ENCODE measurements at regions not wholly inside any gene's neighbourhood (a gene's known extent, or its start where the extent isn't known, plus 50 kb on each side); places are given as distances from the start of the nearest gene placed in this dataset.
"Not testable (repeated sequence)": the region's sequence is repeated elsewhere in the genome, so short reads cannot be mapped to it uniquely, and the experiment has no call there.

- DNase-seq = no peak
- H3K27ac Mint-ChIP-seq = no peak overlapping the region
- no peaks in the 10 kb centered on the region for H3K4me1 Mint-ChIP-seq (ENCODE audit: low read depth)
- ChIA-PET CTCF (no interaction called here), POLR2A (no interaction called here)
- no peak overlapping the region for H3K4me3 Mint-ChIP-seq
- intact Hi-C loops (cut with micrococcal nuclease) = no loop called here
- no peaks in the 10 kb centered on the region for H3K36me3 Mint-ChIP-seq
- peaks cover 5% of the 10 kb centered on the region for H3K9me3 Mint-ChIP-seq
- H3K27me3 Mint-ChIP-seq = no peaks in the 10 kb centered on the region
Measured at GRCh38 chr13:90926459-90926858, 421.0 kb upstream of the MIR17HG start.

DNA sequence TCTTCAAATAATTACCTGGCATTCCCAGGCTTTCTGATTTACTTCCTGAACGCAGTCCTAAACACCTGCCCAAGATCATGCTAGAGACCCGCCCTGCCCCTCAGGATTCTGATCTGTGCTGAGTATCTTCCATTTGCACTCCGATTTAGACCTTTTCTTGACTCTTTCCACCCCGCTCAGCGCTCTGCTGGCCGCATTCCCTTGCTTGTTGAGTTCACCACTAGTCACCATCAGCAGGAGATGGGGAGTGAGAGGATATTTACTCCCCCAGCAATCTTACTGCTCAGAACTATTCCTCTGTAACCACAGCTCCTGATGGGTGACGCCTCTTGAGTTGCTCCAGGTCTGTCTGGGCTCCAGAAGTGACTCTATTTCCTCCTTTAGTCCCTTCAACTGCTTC, 419.4 kb upstream of the MIR17HG start:
- POLR2A ChIA-PET = no interaction called here
- CTCF ChIA-PET = interaction anchor here (0.7 kb wide), 1 partner anchor 24 kb away, joined by 3 read pairs; no protein-coding TSS in a partner anchor

DNA sequence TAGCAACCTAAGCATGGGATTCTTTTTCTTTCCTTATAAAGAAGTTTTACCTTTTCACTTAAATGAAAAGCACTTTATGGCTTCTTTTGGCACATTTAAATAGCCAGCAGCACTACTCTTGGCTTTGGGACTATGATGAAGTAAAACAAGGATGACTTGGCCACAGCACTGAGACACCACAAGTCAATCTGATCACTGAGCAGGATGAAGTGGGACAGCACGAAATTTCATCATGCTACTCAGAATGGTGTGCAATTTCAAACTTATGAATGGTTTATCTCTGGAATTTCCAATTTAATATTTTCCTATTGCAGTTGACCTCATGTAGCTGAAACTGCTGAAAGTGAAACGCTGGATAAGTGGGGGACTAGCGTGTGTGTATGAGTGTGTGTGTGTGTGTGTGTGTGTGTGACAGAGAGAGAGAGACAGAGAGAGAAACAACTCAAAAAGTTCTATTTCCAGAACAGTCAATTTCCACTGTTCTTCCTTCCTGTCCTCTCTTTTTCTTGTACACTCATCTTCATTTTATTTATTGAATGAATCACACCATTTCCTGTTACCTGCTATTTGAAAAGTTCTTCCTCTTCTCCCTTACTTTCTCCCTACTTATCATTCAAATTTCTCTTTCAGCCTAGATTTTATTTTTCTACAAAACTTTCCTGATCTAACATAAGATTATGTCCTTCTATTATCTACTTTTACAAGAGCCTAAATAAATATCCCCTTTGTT, 414.2 kb upstream of the MIR17HG start:
- no peak for DNase-seq
- no peaks in the 10 kb centered on the region for H3K36me3 Mint-ChIP-seq
- no peak overlapping the region for H3K4me3 Mint-ChIP-seq
- intact Hi-C loops (cut with micrococcal nuclease) = no loop called here
- no peaks in the 10 kb centered on the region for H3K4me1 Mint-ChIP-seq (ENCODE audit: low read depth)
- ChIA-PET CTCF (no interaction called here), POLR2A (no interaction called here)
- no peaks in the 10 kb centered on the region for H3K27me3 Mint-ChIP-seq
- peaks cover 5% of the 10 kb centered on the region for H3K9me3 Mint-ChIP-seq
- no peak overlapping the region for H3K27ac Mint-ChIP-seq

More for the DNA sequence above, 419.4 kb upstream of the MIR17HG start:
- Mint-ChIP-seq H3K27me3 (no peaks in the 10 kb centered on the region), H3K4me3 (no peak overlapping the region), H3K9me3 (peaks cover 5% of the 10 kb centered on the region), H3K36me3 (no peaks in the 10 kb centered on the region), H3K4me1 (ENCODE audit: low read depth) (no peaks in the 10 kb centered on the region), H3K27ac (no peak overlapping the region)
- DNase-seq = no peak
- intact Hi-C loops (cut with micrococcal nuclease) = no loop called here

- ChIA-PET CTCF (no interaction called here), POLR2A (no interaction called here)
- DNase-seq = no peak
- peaks cover 5% of the 10 kb centered on the region for H3K9me3 Mint-ChIP-seq
- no peak overlapping the region for H3K4me3 Mint-ChIP-seq
- intact Hi-C loops (cut with micrococcal nuclease) = no loop called here
- no peak overlapping the region for H3K27ac Mint-ChIP-seq
- H3K36me3 Mint-ChIP-seq = no peaks in the 10 kb centered on the region
- no peaks in the 10 kb centered on the region for H3K4me1 Mint-ChIP-seq (ENCODE audit: low read depth)
- H3K27me3 Mint-ChIP-seq = no peaks in the 10 kb centered on the region
Measured at GRCh38 chr13:90934741-90935140, 412.7 kb upstream of the MIR17HG start.

- no peaks in the 10 kb centered on the region for H3K27me3 Mint-ChIP-seq
- H3K27ac Mint-ChIP-seq = no peak overlapping the region
- ChIA-PET CTCF (no interaction called here), POLR2A (no interaction called here)
- intact Hi-C loops (cut with micrococcal nuclease) = no loop called here
- H3K4me3 Mint-ChIP-seq = no peak overlapping the region
- H3K9me3 Mint-ChIP-seq = no peaks in the 10 kb centered on the region
- DNase-seq = no peak
- no peaks in the 10 kb centered on the region for H3K36me3 Mint-ChIP-seq
- no peaks in the 10 kb centered on the region for H3K4me1 Mint-ChIP-seq (ENCODE audit: low read depth)
Measured at GRCh38 chr13:90938848-90939247, 408.6 kb upstream of the MIR17HG start.

GRCh38 chr13:90943946-90944345, 403.5 kb upstream of the MIR17HG start:
- intact Hi-C loops (cut with micrococcal nuclease) = no loop called here
- POLR2A ChIA-PET = no interaction called here
- Mint-ChIP-seq H3K4me1 (ENCODE audit: low read depth) (no peaks in the 10 kb centered on the region), H3K36me3 (no peaks in the 10 kb centered on the region), H3K9me3 (no peaks in the 10 kb centered on the region), H3K27ac (no peak overlapping the region), H3K4me3 (no peak overlapping the region), H3K27me3 (no peaks in the 10 kb centered on the region)
- no peak for DNase-seq
- CTCF ChIA-PET = interaction anchor here (0.6 kb wide), 1 partner anchor 73 kb away, joined by 4 read pairs; no protein-coding TSS in a partner anchor

DNA sequence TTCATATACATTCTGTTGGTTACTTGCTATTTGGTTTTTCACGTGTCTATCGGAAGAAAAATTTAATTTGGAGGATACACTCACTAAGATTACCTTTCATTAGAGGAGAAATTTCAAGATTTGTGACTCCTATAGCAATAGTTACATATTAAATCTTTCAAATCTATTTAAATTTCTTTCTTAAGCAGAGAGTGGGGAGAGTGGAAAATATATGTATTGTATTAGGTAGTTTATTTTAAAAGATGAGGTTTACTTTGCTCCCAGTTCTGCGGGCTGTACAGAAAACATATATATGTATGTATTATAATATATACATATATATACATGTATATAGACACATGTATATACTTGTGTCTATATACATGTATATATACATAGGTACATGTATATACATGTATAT, 402.3 kb upstream of the MIR17HG start:
- POLR2A ChIA-PET; H3K9me3 Mint-ChIP-seq; intact Hi-C loops (cut with micrococcal nuclease); H3K27ac Mint-ChIP-seq; H3K36me3 Mint-ChIP-seq; H3K4me3 Mint-ChIP-seq; DNase-seq; CTCF ChIA-PET; H3K27me3 Mint-ChIP-seq; H3K4me1 Mint-ChIP-seq (ENCODE audit: low read depth): not testable (repeated sequence)

- H3K36me3 Mint-ChIP-seq; H3K27ac Mint-ChIP-seq; intact Hi-C loops (cut with micrococcal nuclease); CTCF ChIA-PET; H3K4me1 Mint-ChIP-seq (ENCODE audit: low read depth); DNase-seq; POLR2A ChIA-PET; H3K4me3 Mint-ChIP-seq; H3K27me3 Mint-ChIP-seq; H3K9me3 Mint-ChIP-seq: not testable (repeated sequence)
Measured at GRCh38 chr13:90946125-90946524, 401.4 kb upstream of the MIR17HG start.

DNA sequence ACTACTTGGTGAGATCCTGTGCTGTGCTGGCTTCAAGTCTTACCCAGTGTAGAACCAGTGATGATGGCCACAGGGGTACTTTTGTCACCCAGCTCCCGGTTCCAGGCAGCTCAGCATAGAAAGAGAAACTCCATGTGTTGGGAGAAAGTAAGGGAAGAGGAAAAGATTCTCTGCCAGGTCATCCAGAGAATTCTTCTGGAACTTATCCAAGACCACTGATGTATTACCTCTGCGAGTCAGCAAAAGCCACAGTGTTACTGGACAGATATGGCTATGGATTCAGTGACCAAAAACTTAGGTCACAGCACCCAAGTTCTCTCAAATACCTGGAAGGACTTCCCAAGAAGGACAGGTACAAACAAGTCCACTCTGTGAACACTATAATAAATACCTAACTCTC, 399.5 kb upstream of the MIR17HG start:
- ChIA-PET POLR2A (no interaction called here), CTCF (no interaction called here)
- no peaks in the 10 kb centered on the region for H3K4me1 Mint-ChIP-seq (ENCODE audit: low read depth)
- DNase-seq = no peak
- no peak overlapping the region for H3K27ac Mint-ChIP-seq
- no peaks in the 10 kb centered on the region for H3K36me3 Mint-ChIP-seq
- H3K9me3 Mint-ChIP-seq = no peaks in the 10 kb centered on the region
- intact Hi-C loops (cut with micrococcal nuclease) = no loop called here
- H3K4me3 Mint-ChIP-seq = no peak overlapping the region
- no peaks in the 10 kb centered on the region for H3K27me3 Mint-ChIP-seq

DNA sequence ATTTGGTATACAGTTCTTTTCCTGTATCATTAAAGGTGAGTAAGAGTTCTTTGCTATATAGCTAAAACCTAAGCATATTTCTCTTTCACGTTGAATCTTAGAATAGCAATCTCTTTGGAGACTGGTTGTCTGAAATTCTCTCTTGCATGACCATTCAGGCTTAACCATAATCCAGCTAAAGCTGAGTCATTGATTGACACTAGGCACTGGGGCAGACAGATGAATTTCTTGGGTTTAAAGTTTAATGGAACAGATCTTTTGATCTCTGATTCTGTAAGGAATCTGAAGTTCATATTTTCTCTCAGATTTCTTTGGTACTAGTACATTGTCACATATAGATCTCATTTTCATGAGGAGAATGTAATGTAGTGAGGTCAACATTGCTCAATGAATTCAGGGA, 397.3 kb upstream of the MIR17HG start:
- H3K4me3 Mint-ChIP-seq = no peak overlapping the region
- intact Hi-C loops (cut with micrococcal nuclease) = no loop called here
- ChIA-PET POLR2A (no interaction called here), CTCF (no interaction called here)
- no peak overlapping the region for H3K27ac Mint-ChIP-seq
- H3K27me3 Mint-ChIP-seq = no peaks in the 10 kb centered on the region
- H3K4me1 Mint-ChIP-seq (ENCODE audit: low read depth) = no peaks in the 10 kb centered on the region
- no peaks in the 10 kb centered on the region for H3K9me3 Mint-ChIP-seq
- H3K36me3 Mint-ChIP-seq = no peaks in the 10 kb centered on the region
- DNase-seq = no peak

GRCh38 chr13:90951663-90952062, 395.8 kb upstream of the MIR17HG start:
- POLR2A ChIA-PET = no interaction called here
- no peak overlapping the region for H3K27ac Mint-ChIP-seq

GRCh38 chr13:90952326-90952725, 395.2 kb upstream of the MIR17HG start:
- no peaks in the 10 kb centered on the region for H3K4me1 Mint-ChIP-seq (ENCODE audit: low read depth)
- DNase-seq = no peak
- ChIA-PET POLR2A (no interaction called here), CTCF (no interaction called here)
- no peaks in the 10 kb centered on the region for H3K36me3 Mint-ChIP-seq
- intact Hi-C loops (cut with micrococcal nuclease) = no loop called here
- H3K4me3 Mint-ChIP-seq = no peak overlapping the region
- no peak overlapping the region for H3K27ac Mint-ChIP-seq
- H3K9me3 Mint-ChIP-seq = no peaks in the 10 kb centered on the region
- no peaks in the 10 kb centered on the region for H3K27me3 Mint-ChIP-seq

More at GRCh38 chr13:90951663-90952062, 395.8 kb upstream of the MIR17HG start:
- Mint-ChIP-seq H3K36me3 (no peaks in the 10 kb centered on the region), H3K4me1 (ENCODE audit: low read depth) (no peaks in the 10 kb centered on the region), H3K27me3 (no peaks in the 10 kb centered on the region), H3K9me3 (no peaks in the 10 kb centered on the region), H3K4me3 (no peak overlapping the region)
- CTCF ChIA-PET = no interaction called here
- no peak for DNase-seq
- intact Hi-C loops (cut with micrococcal nuclease) = no loop called here

- Mint-ChIP-seq H3K4me1 (ENCODE audit: low read depth) (no peaks in the 10 kb centered on the region), H3K9me3 (no peaks in the 10 kb centered on the region), H3K27me3 (no peaks in the 10 kb centered on the region), H3K36me3 (no peaks in the 10 kb centered on the region), H3K27ac (no peak overlapping the region), H3K4me3 (no peak overlapping the region)
- CTCF ChIA-PET = no interaction called here
- DNase-seq = no peak
- intact Hi-C loops (cut with micrococcal nuclease) = no loop called here
- POLR2A ChIA-PET = no interaction called here
Measured at GRCh38 chr13:90954605-90955195, 392.8 kb upstream of the MIR17HG start.
